ENCODE measurements at regions not wholly inside any gene's neighbourhood (a gene's known extent, or its start where the extent isn't known, plus 50 kb on each side); places are given as distances from the start of the nearest gene placed in this dataset.

DNA sequence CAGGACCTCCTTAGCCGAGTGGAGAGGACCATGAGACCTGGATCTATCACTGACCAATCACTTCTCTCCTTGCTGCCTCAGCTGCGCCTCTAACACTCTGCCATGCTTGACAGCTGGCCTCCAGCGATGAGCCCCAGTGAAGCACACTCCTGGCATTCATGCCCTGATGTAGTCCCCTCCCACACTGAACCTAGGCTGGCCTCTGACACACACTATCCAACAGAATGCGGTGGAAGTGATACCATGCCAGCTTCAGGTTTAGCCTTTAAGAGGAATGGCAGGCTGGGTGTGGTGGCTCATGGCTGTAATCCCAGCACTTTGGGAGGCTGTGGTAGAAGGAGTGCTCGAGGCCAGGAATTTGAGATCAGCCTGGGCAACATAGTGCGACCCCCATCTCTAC, 73.7 kb upstream of the LAPTM4A start:
- Histone ChIP-seq H3K4me1 (ENCODE audit: control insufficient read depth, insufficient read depth, low read length) (no peaks in the 10 kb centered on the region), H3K36me3 (ENCODE audit: control insufficient read depth, insufficient read depth, low read length) (no peaks in the 10 kb centered on the region), H3K27me3 (ENCODE audit: control insufficient read depth, insufficient read depth, low read length) (no peaks in the 10 kb centered on the region), H3K27ac (ENCODE audit: low read depth, low read length) (no peak overlapping the region), H3K9me3 (ENCODE audit: control insufficient read depth, insufficient read depth, low read length) (no peaks in the 10 kb centered on the region), H3K4me3 (ENCODE audit: low read depth, low read length) (no peak overlapping the region)
- WGBS (ENCODE audit: insufficient coverage): 90% methylated on average over 4 of the region's 6 CpGs
- no peak for DNase-seq (ENCODE audit: low read depth in 4 of 6, low spot score in 6 of 6)

DNA sequence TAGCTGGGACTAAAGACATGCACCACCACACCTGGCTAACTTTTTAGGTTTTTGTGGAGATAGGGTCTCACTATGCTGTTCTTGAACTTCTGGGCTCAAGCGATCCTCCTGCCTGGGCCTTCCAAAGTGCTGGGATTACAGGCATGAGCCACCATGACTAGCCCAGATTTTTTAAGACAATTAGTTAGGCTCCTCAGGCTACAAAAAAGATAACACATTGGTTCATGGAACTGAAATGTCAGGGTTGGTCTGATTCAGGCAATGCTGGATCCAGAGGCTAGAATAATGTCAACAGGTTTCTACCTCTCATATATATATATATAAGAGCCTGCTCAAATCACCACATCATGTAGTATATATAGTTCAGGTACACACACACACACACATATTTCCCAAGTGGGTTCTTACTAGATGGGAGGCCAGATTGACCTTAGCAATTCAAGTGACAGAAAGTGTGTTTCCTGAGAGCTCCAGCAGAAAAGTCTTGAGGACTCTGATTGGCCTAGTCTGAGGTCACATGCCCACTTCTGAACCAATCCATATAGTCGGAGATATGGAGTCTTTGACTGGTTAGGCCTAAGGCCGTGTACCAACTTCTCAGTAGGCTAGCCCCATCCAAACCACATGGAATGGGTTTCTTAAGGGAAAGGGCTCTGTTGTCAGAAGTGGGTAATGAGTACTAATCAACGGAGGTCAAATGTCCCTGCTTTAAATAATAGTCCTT, 72.6 kb upstream of the LAPTM4A start:
- Histone ChIP-seq H3K4me3 (ENCODE audit: low read depth, low read length) (no peak overlapping the region), H3K36me3 (ENCODE audit: control insufficient read depth, insufficient read depth, low read length) (no peaks in the 10 kb centered on the region), H3K27me3 (ENCODE audit: control insufficient read depth, insufficient read depth, low read length) (no peaks in the 10 kb centered on the region), H3K27ac (ENCODE audit: low read depth, low read length) (no peak overlapping the region), H3K9me3 (ENCODE audit: control insufficient read depth, insufficient read depth, low read length) (no peaks in the 10 kb centered on the region), H3K4me1 (ENCODE audit: control insufficient read depth, insufficient read depth, low read length) (no peaks in the 10 kb centered on the region)
- DNase-seq (ENCODE audit: low read depth in 4 of 6, low spot score in 6 of 6): no peak
- whole genome bisulfite sequencing (ENCODE audit: insufficient coverage): 100% methylated on average over 2 of the region's 4 CpGs

DNA sequence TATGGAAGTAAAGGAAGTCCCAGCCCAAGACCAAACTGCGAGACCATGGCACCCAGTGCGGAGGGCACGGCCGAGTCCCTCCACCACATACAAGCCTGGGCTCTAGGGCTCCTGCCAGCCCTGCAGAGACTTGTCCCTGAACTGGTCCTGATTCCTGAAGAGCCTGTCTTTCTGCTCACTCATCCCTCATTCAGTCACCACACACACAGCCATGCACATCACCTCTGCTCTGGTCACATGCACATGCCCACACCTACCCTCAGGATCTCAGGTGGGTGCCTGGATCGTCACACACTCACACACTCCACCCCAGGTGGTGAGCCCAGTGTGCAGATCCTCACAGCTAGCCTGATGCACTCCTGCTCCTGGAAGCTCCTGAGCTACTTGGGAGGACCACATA, 71.4 kb upstream of the LAPTM4A start:
- Histone ChIP-seq H3K27me3 (ENCODE audit: control insufficient read depth, insufficient read depth, low read length) (no peaks in the 10 kb centered on the region), H3K9me3 (ENCODE audit: control insufficient read depth, insufficient read depth, low read length) (no peaks in the 10 kb centered on the region), H3K36me3 (ENCODE audit: control insufficient read depth, insufficient read depth, low read length) (no peaks in the 10 kb centered on the region), H3K4me1 (ENCODE audit: control insufficient read depth, insufficient read depth, low read length) (no peaks in the 10 kb centered on the region), H3K4me3 (ENCODE audit: low read depth, low read length) (no peak overlapping the region), H3K27ac (ENCODE audit: low read depth, low read length) (no peak overlapping the region)
- WGBS (ENCODE audit: insufficient coverage): 92% methylated on average over 5 of the region's 5 CpGs
- no peak for DNase-seq (ENCODE audit: low read depth in 4 of 6, low spot score in 6 of 6)

DNA sequence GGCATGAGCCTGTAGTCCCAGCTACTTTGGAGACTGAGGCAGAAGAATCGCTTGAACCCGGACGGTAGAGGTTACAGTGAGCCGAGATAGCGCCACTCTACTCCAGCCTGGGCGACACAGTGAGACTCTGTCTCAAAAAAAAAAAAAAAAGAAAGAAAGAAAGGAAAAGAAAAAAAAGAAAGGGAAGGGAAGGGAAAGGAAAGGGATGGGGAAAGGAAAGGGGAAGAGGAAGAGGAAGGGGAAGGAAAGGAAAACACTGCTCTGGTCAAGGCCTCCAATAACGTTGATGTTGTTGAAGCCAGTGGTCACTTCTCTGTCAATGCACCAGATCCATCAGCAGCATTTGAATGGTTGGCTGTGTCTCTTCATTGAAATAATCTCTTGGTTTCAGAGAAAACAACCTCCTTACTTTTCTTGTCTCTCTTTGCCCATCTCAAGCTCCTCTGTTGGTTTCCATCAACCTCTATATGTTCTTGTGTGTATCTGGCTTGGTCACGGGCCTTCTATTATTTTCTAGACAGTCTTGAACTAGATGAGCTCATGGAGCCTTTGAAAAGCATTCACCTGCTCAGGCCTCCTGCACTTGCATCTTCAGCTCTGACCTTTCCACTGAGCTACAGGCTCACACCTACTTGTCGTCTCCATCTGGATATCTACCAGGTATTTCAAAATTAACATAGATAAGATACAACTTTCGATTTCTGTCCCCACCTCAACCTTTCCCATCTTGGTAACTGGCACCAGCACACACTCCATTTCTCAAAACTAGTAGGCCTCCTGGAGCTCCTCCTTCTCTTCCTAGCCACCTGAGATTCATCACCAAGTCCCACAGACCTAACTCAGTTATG, 69.4 kb upstream of the LAPTM4A start:
- H3K4me3 ChIP-seq (ENCODE audit: low read depth, low read length): no peak overlapping the region
- no peaks in the 10 kb centered on the region for H3K27me3 ChIP-seq (ENCODE audit: control insufficient read depth, insufficient read depth, low read length)
- DNase-seq (ENCODE audit: low read depth in 4 of 6, low spot score in 6 of 6): no peak
- H3K27ac ChIP-seq (ENCODE audit: low read depth, low read length): no peak overlapping the region
- no peaks in the 10 kb centered on the region for H3K36me3 ChIP-seq (ENCODE audit: control insufficient read depth, insufficient read depth, low read length)
- H3K4me1 ChIP-seq (ENCODE audit: control insufficient read depth, insufficient read depth, low read length): no peaks in the 10 kb centered on the region
- no peaks in the 10 kb centered on the region for H3K9me3 ChIP-seq (ENCODE audit: control insufficient read depth, insufficient read depth, low read length)
- WGBS (ENCODE audit: insufficient coverage): 93% methylated on average over 9 of the region's 10 CpGs

DNA sequence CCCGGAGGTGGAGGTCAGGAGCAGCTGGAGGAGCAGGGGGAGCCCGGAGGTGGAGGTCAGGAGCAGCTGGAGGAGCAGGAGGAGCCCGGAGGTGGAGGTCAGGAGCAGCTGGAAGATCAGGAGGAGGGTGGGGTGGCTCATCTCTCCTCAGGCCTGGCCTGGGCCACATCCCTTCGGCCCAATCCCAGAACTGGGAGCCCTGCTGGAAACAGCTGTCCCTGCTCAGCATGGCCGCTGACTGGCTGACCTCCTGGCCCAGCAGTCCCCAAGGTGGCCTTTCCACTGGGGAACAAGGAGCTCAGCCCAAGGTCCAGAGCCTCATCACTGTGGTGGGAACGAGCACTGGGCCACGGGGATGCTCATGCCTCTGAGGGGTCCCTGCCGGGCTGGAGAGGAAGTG, 66.6 kb upstream of the LAPTM4A start:
- no peaks in the 10 kb centered on the region for H3K27me3 ChIP-seq (ENCODE audit: control insufficient read depth, insufficient read depth, low read length)
- no peaks in the 10 kb centered on the region for H3K4me1 ChIP-seq (ENCODE audit: control insufficient read depth, insufficient read depth, low read length)
- no peak overlapping the region for H3K27ac ChIP-seq (ENCODE audit: low read depth, low read length)
- no peaks in the 10 kb centered on the region for H3K36me3 ChIP-seq (ENCODE audit: control insufficient read depth, insufficient read depth, low read length)
- 76% methylated on average over 8 of the region's 8 CpGs for WGBS (ENCODE audit: insufficient coverage)
- no peak overlapping the region for H3K4me3 ChIP-seq (ENCODE audit: low read depth, low read length)
- no peaks in the 10 kb centered on the region for H3K9me3 ChIP-seq (ENCODE audit: control insufficient read depth, insufficient read depth, low read length)
- DNase-seq (ENCODE audit: low read depth in 4 of 6, low spot score in 6 of 6): no peak

GRCh38 chr2:20115902-20116301, 64.5 kb upstream of the LAPTM4A start:
- Histone ChIP-seq H3K27me3 (ENCODE audit: control insufficient read depth, insufficient read depth, low read length) (no peaks in the 10 kb centered on the region), H3K4me3 (ENCODE audit: low read depth, low read length) (no peak overlapping the region), H3K4me1 (ENCODE audit: control insufficient read depth, insufficient read depth, low read length) (peaks cover 5% of the 10 kb centered on the region), H3K27ac (ENCODE audit: low read depth, low read length) (no peak overlapping the region), H3K36me3 (ENCODE audit: control insufficient read depth, insufficient read depth, low read length) (no peaks in the 10 kb centered on the region), H3K9me3 (ENCODE audit: control insufficient read depth, insufficient read depth, low read length) (no peaks in the 10 kb centered on the region)
- DNase-seq (ENCODE audit: low read depth in 4 of 6, low spot score in 6 of 6): no peak
- WGBS (ENCODE audit: insufficient coverage): 88% methylated on average over 1 of the region's 4 CpGs

DNA sequence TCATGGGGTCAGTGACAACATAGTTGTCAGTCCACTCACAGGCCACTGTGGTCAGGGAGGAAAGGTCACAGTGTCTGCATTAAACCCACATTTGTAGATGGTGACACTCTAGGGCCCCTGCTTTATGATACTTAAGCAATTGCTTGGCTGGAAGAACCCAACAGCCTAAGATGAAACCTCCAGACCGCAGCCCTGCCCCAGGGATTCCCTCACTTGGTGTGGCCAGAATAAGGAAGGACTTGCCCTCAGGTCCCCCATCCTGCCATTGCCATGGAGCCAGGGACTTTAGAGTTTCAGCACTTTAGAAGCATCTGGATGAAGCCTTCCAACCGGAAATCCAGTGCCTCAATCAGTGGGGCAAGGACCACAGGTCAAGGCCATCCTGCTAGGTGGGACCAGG, 63.9 kb upstream of the LAPTM4A start:
- no peak overlapping the region for H3K27ac ChIP-seq (ENCODE audit: low read depth, low read length)
- H3K36me3 ChIP-seq (ENCODE audit: control insufficient read depth, insufficient read depth, low read length): no peaks in the 10 kb centered on the region
- H3K4me1 ChIP-seq (ENCODE audit: control insufficient read depth, insufficient read depth, low read length): peaks cover 5% of the 10 kb centered on the region
- DNase-seq (ENCODE audit: low read depth in 4 of 6, low spot score in 6 of 6): no peak
- H3K9me3 ChIP-seq (ENCODE audit: control insufficient read depth, insufficient read depth, low read length): no peaks in the 10 kb centered on the region
- 100% methylated on average over 2 of the region's 2 CpGs for WGBS (ENCODE audit: insufficient coverage)
- no peak overlapping the region for H3K4me3 ChIP-seq (ENCODE audit: low read depth, low read length)
- H3K27me3 ChIP-seq (ENCODE audit: control insufficient read depth, insufficient read depth, low read length): no peaks in the 10 kb centered on the region

- Histone ChIP-seq H3K9me3 (ENCODE audit: control insufficient read depth, insufficient read depth, low read length) (no peaks in the 10 kb centered on the region), H3K4me3 (ENCODE audit: low read depth, low read length) (no peak overlapping the region), H3K27ac (ENCODE audit: low read depth, low read length) (no peak overlapping the region), H3K36me3 (ENCODE audit: control insufficient read depth, insufficient read depth, low read length) (no peaks in the 10 kb centered on the region), H3K27me3 (ENCODE audit: control insufficient read depth, insufficient read depth, low read length) (no peaks in the 10 kb centered on the region), H3K4me1 (ENCODE audit: control insufficient read depth, insufficient read depth, low read length) (peaks cover 5% of the 10 kb centered on the region)
- WGBS (ENCODE audit: insufficient coverage): 81% methylated on average over 13 of the region's 19 CpGs
- no peak for DNase-seq (ENCODE audit: low read depth in 4 of 6, low spot score in 6 of 6)
Observed at GRCh38 chr2:20113986-20114938, 62.8 kb upstream of the LAPTM4A start.

- no peak for DNase-seq (ENCODE audit: low read depth in 4 of 6, low spot score in 6 of 6)
- H3K36me3 ChIP-seq (ENCODE audit: control insufficient read depth, insufficient read depth, low read length): no peaks in the 10 kb centered on the region
- no peaks in the 10 kb centered on the region for H3K9me3 ChIP-seq (ENCODE audit: control insufficient read depth, insufficient read depth, low read length)
- peaks cover 5% of the 10 kb centered on the region for H3K4me1 ChIP-seq (ENCODE audit: control insufficient read depth, insufficient read depth, low read length)
- H3K27ac ChIP-seq (ENCODE audit: low read depth, low read length): no peak overlapping the region
- no peak overlapping the region for H3K4me3 ChIP-seq (ENCODE audit: low read depth, low read length)
- no peaks in the 10 kb centered on the region for H3K27me3 ChIP-seq (ENCODE audit: control insufficient read depth, insufficient read depth, low read length)
- WGBS (ENCODE audit: insufficient coverage): 92% methylated on average over 14 of the region's 15 CpGs
Observed at GRCh38 chr2:20113004-20113796, 61.8 kb upstream of the LAPTM4A start.
